HG03571 (cell line): ENCODE measurements at regions not wholly inside any gene's neighbourhood (a gene's known extent, or its start where the extent isn't known, plus 50 kb on each side); places are given as distances from the start of the nearest gene placed in this dataset.

Experiments
- ATAC-seq: cut with Tn5 transposase; IDR thresholded peaks from one replicate; pipeline ENCODE4 v1.9.1; 2021; ENCODE audit not compliant: unreplicated experiment

- ATAC-seq = no peak
Measured at GRCh38 chr12:40552868-40553267, 139.4 kb upstream of the CNTN1 start.

GRCh38 chr12:40557980-40558379 lies 134.3 kb upstream of the CNTN1 start:
- no peak for ATAC-seq

GRCh38 chr12:40559865-40560264 lies 132.4 kb upstream of the CNTN1 start:
- ATAC-seq = no peak

GRCh38 chr12:40560848-40561247 lies 131.4 kb upstream of the CNTN1 start:
- ATAC-seq = no peak

GRCh38 chr12:40561395-40561966 lies 130.8 kb upstream of the CNTN1 start:
- peak; percentile 53 for ATAC-seq

- no peak for ATAC-seq
Measured at GRCh38 chr12:40565029-40565633, 127.1 kb upstream of the CNTN1 start.

GRCh38 chr12:40566271-40566670 lies 126.0 kb upstream of the CNTN1 start:
- ATAC-seq = no peak

- no peak for ATAC-seq
Measured at GRCh38 chr12:40569626-40570179, 122.5 kb upstream of the CNTN1 start.

- no peak for ATAC-seq
Measured at GRCh38 chr12:40573024-40573423, 119.2 kb upstream of the CNTN1 start.

- ATAC-seq = no peak
Measured at GRCh38 chr12:40575987-40576386, 116.3 kb upstream of the CNTN1 start.

- ATAC-seq = no peak
Measured at GRCh38 chr12:40577834-40578233, 114.4 kb upstream of the CNTN1 start.

- no peak for ATAC-seq
Measured at GRCh38 chr12:40579687-40580086, 112.6 kb upstream of the CNTN1 start.

GRCh38 chr12:40580346-40580745 lies 111.9 kb upstream of the CNTN1 start:
- ATAC-seq = no peak

- ATAC-seq = no peak
Measured at GRCh38 chr12:40581889-40582288, 110.3 kb upstream of the CNTN1 start.

GRCh38 chr12:40583743-40584142 lies 108.5 kb upstream of the CNTN1 start:
- no peak for ATAC-seq

- no peak for ATAC-seq
Measured at GRCh38 chr12:40584763-40585162, 107.5 kb upstream of the CNTN1 start.

- no peak for ATAC-seq
Measured at GRCh38 chr12:40586823-40587222, 105.4 kb upstream of the CNTN1 start.

GRCh38 chr12:40587421-40587820 lies 104.8 kb upstream of the CNTN1 start:
- no peak for ATAC-seq

- no peak for ATAC-seq
Measured at GRCh38 chr12:40587970-40588369, 104.3 kb upstream of the CNTN1 start.

- no peak for ATAC-seq
Measured at GRCh38 chr12:40597133-40597532, 95.1 kb upstream of the CNTN1 start.

GRCh38 chr12:40598073-40598472 lies 94.2 kb upstream of the CNTN1 start:
- ATAC-seq = no peak

- no peak for ATAC-seq
Measured at GRCh38 chr12:40602562-40602961, 89.7 kb upstream of the CNTN1 start.

GRCh38 chr12:40614923-40615322 lies 77.3 kb upstream of the CNTN1 start:
- no peak for ATAC-seq
